Mesodermal cell (in vitro differentiated cells): ENCODE measurements at regions not wholly inside any gene's neighbourhood (a gene's known extent, or its start where the extent isn't known, plus 50 kb on each side); places are given as distances from the start of the nearest gene placed in this dataset.

Source experiments
- H3K27ac ChIP-seq: 2 replicates; pipeline ENCODE4 v1.7.0; 2013; ENCODE audit warnings: mild to moderate bottlenecking, low read depth, low read length, moderate library complexity; ENCODE audit not compliant: severe bottlenecking
- H3K36me3 ChIP-seq: 2 replicates; pipeline ENCODE4 v1.7.1; 2013; ENCODE audit warnings: mild to moderate bottlenecking, low read length, moderate library complexity; ENCODE audit not compliant: control insufficient read depth, insufficient read depth
- H3K4me1 ChIP-seq: one replicate; pipeline ENCODE4 v1.7.1; 2013; ENCODE audit warnings: mild to moderate bottlenecking, low read length; ENCODE audit not compliant: insufficient read depth, control insufficient read depth, poor library complexity, severe bottlenecking
- H3K4me3 ChIP-seq: 2 replicates; pipeline ENCODE4 v1.7.0; 2013; ENCODE audit warnings: low read length, control low read depth, mild to moderate bottlenecking; ENCODE audit not compliant: insufficient read depth, poor library complexity, severe bottlenecking; ENCODE audit errors: extremely low read depth
- H3K9me3 ChIP-seq: 2 replicates; pipeline ENCODE4 v1.7.1; 2013; ENCODE audit warnings: mild to moderate bottlenecking, low read length, moderate library complexity; ENCODE audit not compliant: control insufficient read depth
- WGBS, 2 experiments: methylation state at CpG; one replicate each; pipeline ENCODE4 v1.1.5; 2013; ENCODE audit warnings: missing lambda C conversion rate in 2 of 2; ENCODE audit not compliant: insufficient coverage in 2 of 2; 5-methylcytosine and 5-hydroxymethylcytosine counted together

- Histone ChIP-seq H3K9me3 (no peaks in the 10 kb centered on the region), H3K4me1 (no peaks in the 10 kb centered on the region), H3K27ac (no peak overlapping the region), H3K4me3 (no peak overlapping the region), H3K36me3 (no peaks in the 10 kb centered on the region)
- 93 to 97% methylated on average over 6 to 7 of the region's 7 CpGs for WGBS, 2 experiments
Measured at GRCh38 chr2:83860320-83860719, 598.8 kb downstream of the SUCLG1 start.

GRCh38 chr2:83859553-83859952, 599.5 kb downstream of the SUCLG1 start:
- no peak overlapping the region for H3K4me3 ChIP-seq
- H3K4me1 ChIP-seq = no peaks in the 10 kb centered on the region
- no peaks in the 10 kb centered on the region for H3K9me3 ChIP-seq
- H3K36me3 ChIP-seq = no peaks in the 10 kb centered on the region
- WGBS, 2 experiments = no CpG with 5 or more reads among the region's 1 CpG
- no peak overlapping the region for H3K27ac ChIP-seq

GRCh38 chr2:83851066-83851465, 608.0 kb downstream of the SUCLG1 start:
- no peaks in the 10 kb centered on the region for H3K4me1 ChIP-seq
- H3K36me3 ChIP-seq = no peaks in the 10 kb centered on the region
- H3K9me3 ChIP-seq = no peaks in the 10 kb centered on the region
- no peak overlapping the region for H3K4me3 ChIP-seq
- WGBS, 2 experiments = 91% methylated on average over 5 of the region's 5 CpGs
- no peak overlapping the region for H3K27ac ChIP-seq

DNA sequence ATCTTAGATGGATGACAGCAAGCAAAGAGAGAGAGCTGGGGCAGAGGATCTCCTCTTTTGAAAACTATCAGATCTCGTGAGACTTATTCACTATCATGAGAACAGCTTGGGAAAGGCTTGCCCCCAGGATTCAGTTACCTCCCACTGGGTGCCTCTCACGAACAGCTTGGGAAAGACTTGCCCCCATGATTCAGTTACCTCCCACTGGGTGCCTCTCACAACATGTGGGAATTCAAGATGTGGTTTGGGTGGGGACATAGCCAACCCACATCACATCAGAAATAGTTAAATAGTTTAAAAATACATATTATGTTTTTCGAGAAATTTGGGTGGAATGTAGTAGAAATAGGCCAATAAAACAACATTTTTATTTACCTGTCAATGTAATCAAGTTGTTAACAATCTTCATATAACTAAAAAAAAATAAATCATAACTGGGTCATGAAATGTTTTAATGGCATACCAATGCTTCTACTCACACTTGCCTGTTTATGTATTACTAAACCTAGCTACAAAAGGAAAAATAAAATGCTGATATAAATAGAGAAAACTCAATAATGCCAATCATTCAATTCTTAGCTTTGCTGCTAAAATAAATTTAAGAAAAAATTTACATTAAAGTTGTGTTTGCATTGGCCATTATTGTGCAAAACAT, 608.9 kb downstream of the SUCLG1 start:
- H3K9me3 ChIP-seq = no peaks in the 10 kb centered on the region
- H3K27ac ChIP-seq = no peak overlapping the region
- no peaks in the 10 kb centered on the region for H3K4me1 ChIP-seq
- no peaks in the 10 kb centered on the region for H3K36me3 ChIP-seq
- no peak overlapping the region for H3K4me3 ChIP-seq
- WGBS, 2 experiments = 84% methylated on average over 2 of the region's 3 CpGs; no CpG with 5 or more reads in 1 of the 2 experiments

GRCh38 chr2:83844490-83844889, 614.6 kb downstream of the SUCLG1 start:
- Histone ChIP-seq H3K27ac (no peak overlapping the region), H3K36me3 (no peaks in the 10 kb centered on the region), H3K9me3 (no peaks in the 10 kb centered on the region), H3K4me1 (no peaks in the 10 kb centered on the region), H3K4me3 (no peak overlapping the region)
- WGBS, 2 experiments = no CpG with 5 or more reads among the region's 2 CpGs

DNA sequence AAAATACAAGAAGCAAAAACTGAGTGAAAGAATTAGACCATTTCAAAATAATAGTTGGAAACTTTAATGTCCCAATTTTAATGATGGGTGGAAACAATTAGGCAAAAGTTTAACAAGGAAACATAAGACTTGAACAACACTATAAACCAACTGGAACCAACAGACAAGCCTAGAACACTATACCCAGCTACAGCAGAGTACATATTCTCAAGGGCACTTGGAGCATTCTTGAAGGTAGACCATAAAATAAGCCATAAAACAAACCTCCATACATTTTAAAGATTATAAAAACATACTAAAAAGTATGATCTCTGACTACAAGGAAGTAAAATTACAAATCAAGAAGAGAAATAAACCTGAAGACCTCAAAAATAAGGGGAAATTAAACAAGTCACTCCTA, 616.7 kb downstream of the SUCLG1 start:
- Histone ChIP-seq H3K4me3 (no peak overlapping the region), H3K4me1 (no peaks in the 10 kb centered on the region), H3K36me3 (no peaks in the 10 kb centered on the region), H3K9me3 (no peaks in the 10 kb centered on the region), H3K27ac (no peak overlapping the region)

DNA sequence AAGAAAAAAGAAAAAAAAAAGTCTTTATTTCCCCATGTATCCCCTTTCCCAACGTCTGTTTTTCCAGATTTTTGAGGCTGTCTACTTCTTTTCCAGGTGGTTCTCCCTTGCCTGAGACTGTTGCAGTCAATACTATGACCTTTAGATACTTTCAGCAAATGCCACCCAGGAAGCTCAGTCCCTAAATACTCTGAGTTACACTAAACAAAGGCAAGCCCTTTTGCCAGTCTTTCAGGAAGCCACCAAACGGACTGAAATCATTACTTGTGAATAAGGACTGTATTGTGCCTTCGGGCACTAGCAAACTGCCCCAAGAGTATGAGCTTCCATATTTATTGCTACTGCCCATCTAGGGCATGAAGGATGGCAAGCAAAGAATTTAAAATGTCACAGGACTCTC, 621.3 kb downstream of the SUCLG1 start:
- WGBS, 2 experiments = 40 to 89% methylated on average over 1 to 2 of the region's 3 CpGs
- Histone ChIP-seq H3K27ac (no peak overlapping the region), H3K4me3 (no peak overlapping the region), H3K36me3 (no peaks in the 10 kb centered on the region), H3K4me1 (no peaks in the 10 kb centered on the region), H3K9me3 (no peaks in the 10 kb centered on the region)

- Histone ChIP-seq H3K4me3 (no peak overlapping the region), H3K36me3 (no peaks in the 10 kb centered on the region), H3K4me1 (no peaks in the 10 kb centered on the region), H3K27ac (no peak overlapping the region), H3K9me3 (no peaks in the 10 kb centered on the region)
- WGBS, 2 experiments = no CpG with 5 or more reads among the region's 2 CpGs
Measured at GRCh38 chr2:83827618-83828017, 631.5 kb downstream of the SUCLG1 start.

- Histone ChIP-seq H3K4me3 (no peak overlapping the region), H3K4me1 (no peaks in the 10 kb centered on the region), H3K9me3 (no peaks in the 10 kb centered on the region), H3K27ac (no peak overlapping the region), H3K36me3 (no peaks in the 10 kb centered on the region)
- WGBS, 2 experiments = 92 to 98% methylated on average over 3 to 5 of the region's 5 CpGs
Measured at GRCh38 chr2:83826577-83826976, 632.5 kb downstream of the SUCLG1 start.

DNA sequence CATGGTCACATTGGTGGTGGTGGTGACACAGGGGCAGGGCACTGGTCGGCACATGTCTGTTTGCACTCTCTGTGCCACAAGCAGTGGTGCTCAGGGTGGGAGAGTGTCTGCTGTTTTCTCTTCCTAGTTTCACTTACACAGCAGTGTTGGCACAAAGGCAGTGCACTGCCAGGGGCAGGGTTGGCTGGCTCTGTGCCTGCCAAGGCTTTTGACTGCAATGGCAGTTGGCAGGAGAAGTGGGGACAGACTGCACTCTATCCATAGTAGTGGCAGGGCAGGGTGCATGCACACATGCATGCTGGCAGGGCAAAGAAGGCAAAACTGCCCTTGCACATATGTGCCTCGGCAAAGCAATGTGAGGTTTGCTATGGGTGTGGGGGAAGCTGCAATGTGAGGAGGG, 635.9 kb downstream of the SUCLG1 start:
- H3K27ac ChIP-seq = no peak overlapping the region
- no peaks in the 10 kb centered on the region for H3K9me3 ChIP-seq
- WGBS, 2 experiments = 77 to 88% methylated on average over 2 of the region's 2 CpGs
- no peaks in the 10 kb centered on the region for H3K36me3 ChIP-seq
- no peak overlapping the region for H3K4me3 ChIP-seq
- no peaks in the 10 kb centered on the region for H3K4me1 ChIP-seq

DNA sequence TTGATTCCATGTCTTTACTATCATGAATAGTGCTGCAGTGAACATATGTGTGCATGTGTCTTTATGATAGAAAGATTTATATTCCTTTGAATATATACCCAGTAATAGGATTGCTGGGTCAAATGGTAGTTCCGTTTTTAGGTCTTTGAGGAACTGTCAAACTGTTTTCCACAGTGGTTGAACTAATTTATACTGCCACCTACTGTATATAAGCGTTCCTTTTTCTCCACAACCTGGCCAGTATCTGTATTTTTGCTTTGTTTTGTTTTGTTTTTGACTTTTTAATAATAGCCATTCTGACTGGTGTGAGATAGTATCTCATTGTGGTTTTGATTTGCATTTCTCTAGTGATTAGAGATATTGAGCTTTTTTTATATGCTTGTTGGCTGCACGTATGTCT, 641.6 kb downstream of the SUCLG1 start:
- Histone ChIP-seq H3K27ac (no peak overlapping the region), H3K36me3 (no peaks in the 10 kb centered on the region), H3K4me3 (no peak overlapping the region), H3K9me3 (no peaks in the 10 kb centered on the region), H3K4me1 (no peaks in the 10 kb centered on the region)
- 67% methylated on average over 1 of the region's 3 CpGs; no CpG with 5 or more reads in 1 of the 2 experiments for WGBS, 2 experiments
